GM12865 (cell line): ENCODE measurements at regions not wholly inside any gene's neighbourhood (a gene's known extent, or its start where the extent isn't known, plus 50 kb on each side); places are given as distances from the start of the nearest gene placed in this dataset.
"Not testable (repeated sequence)": the region's sequence is repeated elsewhere in the genome, so short reads cannot be mapped to it uniquely, and the experiment has no call there.

Experiments used
- DNase-seq: peaks from one replicate; pipeline ENCODE4 v3.0.0; 2010; ENCODE audit warnings: low read depth
- H3K4me3 ChIP-seq: 2 replicates; pipeline ENCODE4 v1.5.1; 2011; ENCODE audit warnings: mild to moderate bottlenecking, low read depth, low read length, control low read depth
- CTCF ChIP-seq: IDR thresholded peaks from 2 replicates; pipeline ENCODE4 v1.5.1; 2011; ENCODE audit warnings: low read length, control low read depth, low read depth, inconsistent platforms; ENCODE audit not compliant: insufficient read depth; ENCODE audit errors: missing control alignments

- no peak for DNase-seq
- no peak for TF ChIP-seq CTCF
- H3K4me3 ChIP-seq: no peak overlapping the region
Measured at GRCh38 chr20:52010541-52010940, 181.0 kb downstream of the ZFP64 start.

GRCh38 chr20:52008874-52009273 lies 182.7 kb downstream of the ZFP64 start:
- TF ChIP-seq CTCF: no peak
- no peak overlapping the region for H3K4me3 ChIP-seq
- DNase-seq: no peak

- TF ChIP-seq CTCF: no peak
- H3K4me3 ChIP-seq: no peak overlapping the region
- DNase-seq: no peak
Measured at GRCh38 chr20:52004715-52005114, 186.9 kb downstream of the ZFP64 start.

GRCh38 chr20:52004018-52004417 lies 187.6 kb downstream of the ZFP64 start:
- no peak overlapping the region for H3K4me3 ChIP-seq
- no peak for TF ChIP-seq CTCF
- no peak for DNase-seq

- H3K4me3 ChIP-seq: no peak overlapping the region
- no peak for DNase-seq
- no peak for TF ChIP-seq CTCF
Measured at GRCh38 chr20:52003415-52003814, 188.2 kb downstream of the ZFP64 start.

GRCh38 chr20:52001999-52002666 lies 189.4 kb downstream of the ZFP64 start:
- H3K4me3 ChIP-seq: no peak overlapping the region
- TF ChIP-seq CTCF: no peak
- no peak for DNase-seq

GRCh38 chr20:51997281-51997936 lies 194.2 kb downstream of the ZFP64 start:
- H3K4me3 ChIP-seq, DNase-seq: not testable (repeated sequence)
